GM12873 (cell line): ENCODE measurements at regions not wholly inside any gene's neighbourhood (a gene's known extent, or its start where the extent isn't known, plus 50 kb on each side); places are given as distances from the start of the nearest gene placed in this dataset.

Source experiments
- CTCF ChIP-seq: IDR thresholded peaks from 2 replicates; pipeline ENCODE4 v1.5.1; 2012; ENCODE audit warnings: low read depth, mild to moderate bottlenecking, moderate library complexity, low read length, control low read depth; ENCODE audit not compliant: insufficient read depth; ENCODE audit errors: missing control alignments

- TF ChIP-seq CTCF = no peak
These were observed 151.7 kb upstream of the RASGEF1B start for GRCh38 chr4:81623434-81623833.

- TF ChIP-seq CTCF = no peak
These were observed 150.9 kb upstream of the RASGEF1B start for GRCh38 chr4:81622474-81623184.

- TF ChIP-seq CTCF = no peak
These were observed 150.3 kb upstream of the RASGEF1B start for GRCh38 chr4:81622028-81622427.

GRCh38 chr4:81621490-81621889 lies 149.8 kb upstream of the RASGEF1B start:
- no peak for TF ChIP-seq CTCF

- no peak for TF ChIP-seq CTCF
These were observed 148.7 kb upstream of the RASGEF1B start for GRCh38 chr4:81620442-81620841.

GRCh38 chr4:81617545-81617944 lies 145.8 kb upstream of the RASGEF1B start:
- no peak for TF ChIP-seq CTCF

- TF ChIP-seq CTCF = no peak
These were observed 139.5 kb upstream of the RASGEF1B start for GRCh38 chr4:81611221-81611620.
